H1 (cell line): ENCODE measurements at regions not wholly inside any gene's neighbourhood (a gene's known extent, or its start where the extent isn't known, plus 50 kb on each side); places are given as distances from the start of the nearest gene placed in this dataset.

ENCODE experiments used
- CTCF ChIA-PET: fragments of 300-600 bp; sonication (Branson Sonifier 250); formaldehyde crosslinking; loops from one replicate; lab custom pipeline; 2021; ENCODE audit not compliant: partially characterized antibody; lab: Charles Lee
- POLR2A ChIA-PET: fragments of 300-600 bp; sonication (Branson Sonifier 250); formaldehyde crosslinking; loops from one replicate; lab custom pipeline; 2021; ENCODE audit warnings: inconsistent platforms; ENCODE audit not compliant: partially characterized antibody; lab: Charles Lee
- DNase-seq, 2 experiments: peaks; one replicate each; pipeline versions ENCODE4 v3.0.0 to v3.0.0-alpha.2; 2010 to 2022; ENCODE audit warnings: low spot score in 2 of 2, low read depth in 1 of 2, mixed read lengths in 1 of 2
- FAIRE-seq: peaks from 2 replicates; lab custom pipeline; 2011; peaks lifted over from hg19 to GRCh38; lab: Jason Lieb, UNC
- H2AFZ ChIP-seq: 2 replicates; pipeline ENCODE4 v1.8.1; 2012; ENCODE audit warnings: low read length, inconsistent platforms
- H2AK5ac ChIP-seq: 2 replicates; pipeline ENCODE4 v1.6.1; 2013; ENCODE audit warnings: low read depth, low read length
- H2BK120ac ChIP-seq: replicated peaks from 2 replicates; pipeline ENCODE3; 2013; ENCODE audit warnings: low read depth, low read length, inconsistent platforms
- H2BK12ac ChIP-seq: 2 replicates; pipeline ENCODE4 v1.6.1; 2013; ENCODE audit warnings: low read depth, low read length
- H2BK15ac ChIP-seq: 2 replicates; pipeline ENCODE4 v1.6.1; 2013; ENCODE audit warnings: low read length
- H2BK20ac ChIP-seq: 2 replicates; pipeline ENCODE4 v1.6.1; 2013; ENCODE audit warnings: low read length
- H2BK5ac ChIP-seq: 2 replicates; pipeline ENCODE4 v1.6.1; 2013; ENCODE audit warnings: low read depth, low read length
- H3K14ac ChIP-seq: 2 replicates; pipeline ENCODE4 v1.6.1; 2013; ENCODE audit warnings: inconsistent platforms; ENCODE audit not compliant: insufficient read length
- H3K18ac ChIP-seq: 2 replicates; pipeline ENCODE4 v1.6.1; 2013; ENCODE audit warnings: low read length; ENCODE audit errors: extremely low read depth
- H3K23ac ChIP-seq: 2 replicates; pipeline ENCODE4 v1.6.1; 2013; ENCODE audit warnings: inconsistent platforms; ENCODE audit not compliant: insufficient read length
- H3K23me2 ChIP-seq: 2 replicates; pipeline ENCODE4 v1.6.1; 2013; ENCODE audit warnings: low read depth, low read length
- H3K27ac ChIP-seq: 2 replicates; pipeline ENCODE4 v1.6.1; 2011; ENCODE audit warnings: low read depth, low read length, inconsistent platforms
- H3K27me3 ChIP-seq, 4 experiments: replicated peaks in 1 of 4; 1 replicate in 1 of 4; 2 replicates in 3 of 4; pipeline versions ENCODE4 v1.6.1 to v1.8.1; 2011 to 2013; ENCODE audit warnings: low read length in 3 of 4, mild to moderate bottlenecking in 3 of 4, inconsistent platforms in 2 of 4, mixed read lengths in 2 of 4, moderate library complexity in 1 of 4; ENCODE audit not compliant: control insufficient read depth in 3 of 4, insufficient read depth in 3 of 4; ENCODE audit errors: extremely low read depth in 1 of 4
- H3K36me3 ChIP-seq, 4 experiments: 2 replicates each; pipeline versions ENCODE4 v1.6.1 to v1.8.1; 2011 to 2013; ENCODE audit warnings: mild to moderate bottlenecking in 4 of 4, low read length in 3 of 4, moderate library complexity in 2 of 4, control low read depth in 1 of 4, inconsistent platforms in 1 of 4; ENCODE audit not compliant: insufficient read depth in 4 of 4, control insufficient read depth in 2 of 4
- H3K4ac ChIP-seq: replicated peaks from 2 replicates; pipeline ENCODE3; 2013; ENCODE audit warnings: low read length, low read depth, mixed read lengths, inconsistent platforms; ENCODE audit not compliant: insufficient read length
- H3K4me1 ChIP-seq, 4 experiments: replicated peaks in 1 of 4; 1 replicate in 1 of 4; 2 replicates in 3 of 4; pipeline versions ENCODE4 v1.6.1 to v1.8.1; 2011 to 2013; ENCODE audit warnings: low read length in 3 of 4, inconsistent platforms in 2 of 4, mixed read lengths in 1 of 4; ENCODE audit not compliant: insufficient read depth in 4 of 4, control insufficient read depth in 3 of 4
- H3K4me2 ChIP-seq, 2 experiments: 2 replicates each; pipeline versions ENCODE4 v1.6.1 to v1.8.1; 2011 to 2013; ENCODE audit warnings: low read depth in 2 of 2, low read length in 2 of 2, control low read depth in 1 of 2, inconsistent platforms in 1 of 2, mild to moderate bottlenecking in 1 of 2; ENCODE audit not compliant: insufficient read depth in 1 of 2
- H3K4me3 ChIP-seq, 4 experiments: fragments of 200-600, 300-600 bp in 1 of 4; sonication (generic), shearing (Covaris generic), sonication (Bioruptor Twin) in 1 of 4; 2 replicates each; pipeline versions ENCODE4 v1.5.1 to v1.8.1; 2011 to 2016; ENCODE audit warnings: low read length in 4 of 4, low read depth in 3 of 4, control low read depth in 2 of 4, inconsistent platforms in 2 of 4, mild to moderate bottlenecking in 2 of 4, mixed read lengths in 1 of 4, moderate library complexity in 1 of 4; ENCODE audit not compliant: insufficient read depth in 2 of 4; ENCODE audit errors: extremely low read depth in 1 of 4
- H3K56ac ChIP-seq: replicated peaks from 2 replicates; pipeline ENCODE3; 2013; ENCODE audit warnings: low read depth, mild to moderate bottlenecking, mixed read lengths, low read length, inconsistent platforms; ENCODE audit not compliant: insufficient read length
- H3K79me1 ChIP-seq: 2 replicates; pipeline ENCODE4 v1.6.1; 2013; ENCODE audit warnings: low read depth, low read length, control low read depth
- H3K79me2 ChIP-seq, 2 experiments: 2 replicates each; pipeline versions ENCODE4 v1.6.1 to v1.8.1; 2012 to 2013; ENCODE audit warnings: low read length in 2 of 2, mild to moderate bottlenecking in 2 of 2, inconsistent platforms in 1 of 2; ENCODE audit not compliant: insufficient read depth in 2 of 2, control insufficient read depth in 1 of 2
- H3K9ac ChIP-seq, 4 experiments: replicated peaks in 1 of 4; 1 replicate in 1 of 4; 2 replicates in 3 of 4; pipeline versions ENCODE4 v1.6.1 to v1.8.1; 2011 to 2013; ENCODE audit warnings: low read depth in 3 of 4, low read length in 3 of 4, control low read depth in 2 of 4, mild to moderate bottlenecking in 2 of 4, moderate library complexity in 2 of 4, inconsistent platforms in 1 of 4; ENCODE audit errors: extremely low read depth in 1 of 4
- H3K9me3 ChIP-seq, 2 experiments: 2 replicates each; pipeline versions ENCODE4 v1.6.1 to v1.8.1; 2012 to 2013; ENCODE audit warnings: mild to moderate bottlenecking in 2 of 2, moderate library complexity in 2 of 2, control low read depth in 1 of 2, inconsistent platforms in 1 of 2, low read depth in 1 of 2, low read length in 1 of 2, mixed read lengths in 1 of 2; ENCODE audit not compliant: insufficient read depth in 2 of 2
- H4K20me1 ChIP-seq, 2 experiments: replicated peaks in 1 of 2; 2 replicates each; pipeline versions ENCODE3 to v1.8.1; 2011 to 2013; ENCODE audit warnings: inconsistent platforms in 2 of 2, low read length in 2 of 2, mild to moderate bottlenecking in 1 of 2; ENCODE audit not compliant: insufficient read depth in 2 of 2, control insufficient read depth in 1 of 2
- H4K5ac ChIP-seq: 2 replicates; pipeline ENCODE4 v1.6.1; 2013; ENCODE audit warnings: low read length, low read depth, mixed read lengths, inconsistent platforms; ENCODE audit not compliant: insufficient read length
- H4K8ac ChIP-seq: 2 replicates; pipeline ENCODE4 v1.8.0; 2013; ENCODE audit warnings: mild to moderate bottlenecking, moderate library complexity, low read length, inconsistent platforms; ENCODE audit not compliant: insufficient read depth; ENCODE audit errors: extremely low read depth
- H4K91ac ChIP-seq: replicated peaks from 2 replicates; pipeline ENCODE3; 2013; ENCODE audit warnings: low read length, mixed read lengths, inconsistent platforms; ENCODE audit not compliant: insufficient read length
- FOSL1 ChIP-seq: IDR thresholded peaks from 2 replicates; pipeline ENCODE4 v1.6.1; 2011; ENCODE audit warnings: mild to moderate bottlenecking, low read depth, low read length, moderate library complexity; ENCODE audit not compliant: insufficient read depth
- GABPA ChIP-seq: IDR thresholded peaks from 2 replicates; pipeline ENCODE4 v1.6.1; 2011; ENCODE audit warnings: mild to moderate bottlenecking, low read length, moderate library complexity, borderline replicate concordance; ENCODE audit not compliant: insufficient read depth
- HDAC2 ChIP-seq, 2 experiments: fragments of 300-600 bp in 1 of 2; sonication (generic) in 1 of 2; IDR thresholded peaks; 2 replicates each; pipeline ENCODE4 v1.6.1; 2011 to 2012; ENCODE audit warnings: low read depth in 2 of 2, low read length in 2 of 2, mild to moderate bottlenecking in 2 of 2, moderate library complexity in 2 of 2, borderline replicate concordance in 1 of 2, inconsistent platforms in 1 of 2
- HDAC6 ChIP-seq: IDR thresholded peaks from one replicate; pipeline ENCODE4 v1.7.1; 2012; ENCODE audit warnings: low read depth, mild to moderate bottlenecking, inconsistent platforms, low read length, moderate library complexity
- KDM5A ChIP-seq: fragments of 200-600 bp; IDR thresholded peaks from 2 replicates; pipeline ENCODE4 v1.7.1; 2012; ENCODE audit warnings: mild to moderate bottlenecking, low read length, inconsistent platforms, mixed read lengths
- PHF8 ChIP-seq: fragments of 200-600 bp; sonication (generic); conservative IDR thresholded peaks from 2 replicates; pipeline ENCODE4 v1.7.1; 2012; ENCODE audit warnings: low read depth, mild to moderate bottlenecking, inconsistent platforms, low read length, moderate library complexity
- RAD21 ChIP-seq, 2 experiments: IDR thresholded peaks in 1 of 2; conservative IDR thresholded peaks in 1 of 2; 2 replicates each; pipeline ENCODE4 v1.6.1; 2011; ENCODE audit warnings: low read depth in 2 of 2, low read length in 2 of 2, improper control_type of control experiment in 1 of 2, inconsistent platforms in 1 of 2, mild to moderate bottlenecking in 1 of 2, moderate library complexity in 1 of 2
- RNF2 ChIP-seq: fragments of 200-900, 300-1000 bp; sonication (generic); IDR thresholded peaks from 2 replicates; pipeline ENCODE4 v1.7.1; 2016; ENCODE audit warnings: borderline replicate concordance, low read depth, mild to moderate bottlenecking, antibody characterized with exemption, low read length; ENCODE audit not compliant: poor library complexity, severe bottlenecking; ENCODE audit errors: missing control alignments
- SP1 ChIP-seq: IDR thresholded peaks from 2 replicates; pipeline ENCODE4 v1.6.1; 2011; ENCODE audit warnings: low read depth, low read length
- YY1 ChIP-seq: IDR thresholded peaks from 2 replicates; pipeline ENCODE4 v1.6.1; 2011; ENCODE audit warnings: low read depth, mild to moderate bottlenecking, low read length
- WGBS, 2 experiments: shearing (Covaris generic) in 1 of 2; methylation state at CpG; one replicate each; pipeline versions ENCODE4 v1.1.6 to v1.1.7; 2013 to 2015; ENCODE audit warnings: low lambda C conversion rate in 2 of 2, mixed read lengths in 2 of 2, inconsistent platforms in 1 of 2, low coverage in 1 of 2, missing lambda C conversion rate in 1 of 2; ENCODE audit not compliant: insufficient replicate concordance in 2 of 2, insufficient coverage in 1 of 2, insufficient read length in 1 of 2; ENCODE audit errors: extremely low coverage in 1 of 2, missing lambda C conversion rate in 1 of 2; 5-methylcytosine and 5-hydroxymethylcytosine counted together
- TF ChIP-seq, protein P1 (sequence below), 3 experiments: IDR thresholded peaks; 1 replicate in 2 of 3; 2 replicates in 1 of 3; pipeline versions ENCODE4 v1.5.1 to v1.6.1; 2011; ENCODE audit warnings: low read length in 3 of 3, mild to moderate bottlenecking in 3 of 3, inconsistent platforms in 2 of 3, low read depth in 1 of 3, moderate library complexity in 1 of 3; ENCODE audit not compliant: insufficient read depth in 1 of 3; ENCODE audit errors: control extremely low read depth in 1 of 3

DNA sequence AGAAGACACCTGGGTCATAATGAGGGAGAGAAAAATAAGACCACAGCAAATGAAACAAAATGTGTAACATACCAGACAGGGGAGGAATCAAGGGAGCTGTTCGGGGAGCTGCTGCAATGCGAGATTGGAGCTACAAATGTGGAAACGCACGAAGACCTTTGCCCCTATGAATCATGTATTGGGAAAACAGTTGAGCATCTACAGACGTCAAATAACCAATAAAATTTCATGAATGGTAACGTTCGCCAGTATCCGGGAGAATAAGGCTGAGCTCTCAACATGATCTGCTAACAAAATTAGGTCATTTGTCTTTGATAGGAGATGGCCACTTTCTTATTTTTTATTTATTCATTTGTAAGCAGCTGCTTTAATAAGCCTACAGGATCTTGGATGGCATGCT, 486.2 kb upstream of the RBFOX1 start:
- Histone ChIP-seq H2AFZ (no peak overlapping the region), H2BK15ac (no peak overlapping the region), H3K4me3 (no peak overlapping the region), H3K56ac (no peak overlapping the region), H3K4me1 (no peaks in the 10 kb centered on the region), H3K23me2 (0 out of 2 replicates have a peak, but pooled peaks cover 1% of the 10 kb centered on the region), H3K27ac (no peak overlapping the region), H4K5ac (no peak overlapping the region), H2AK5ac (no peak overlapping the region), H3K4me2 (no peak overlapping the region), H3K4ac (no peak overlapping the region), H4K91ac (no peak overlapping the region), H3K9ac (no peak overlapping the region), H4K20me1 (no peaks in the 10 kb centered on the region), H3K23ac (no peak overlapping the region), H3K79me2 (no peaks in the 10 kb centered on the region), H4K8ac (no peak overlapping the region), H3K79me1 (no peaks in the 10 kb centered on the region), H2BK5ac (no peak overlapping the region), H3K18ac (no peak overlapping the region), H2BK20ac (no peak overlapping the region), H3K14ac (no peak overlapping the region), H3K36me3 (no peaks in the 10 kb centered on the region), H2BK12ac (no peak overlapping the region), H3K27me3 (no peaks in the 10 kb centered on the region), H2BK120ac (no peak overlapping the region), H3K9me3 (no peaks in the 10 kb centered on the region)
- no peak for FAIRE-seq
- ChIA-PET CTCF (no interaction called here), POLR2A (no interaction called here)
- 75% methylated on average over 8 of the region's 8 CpGs; no CpG with 5 or more reads in 1 of the 2 experiments for WGBS, 2 experiments
- no peak for DNase-seq
- TF ChIP-seq RAD21 (IDR thresholded peaks at IDR 0.05 in 1 of 2, conservative IDR thresholded peaks at IDR 0.05 in 1 of 2; ENCODE audit: low read depth in 2 of 2, low read length in 2 of 2) (no peak), HDAC6 (no peak), YY1 (no peak), GABPA (no peak), RNF2 (no peak), KDM5A (no peak), PHF8 (no peak), HDAC2 (IDR thresholded peaks at IDR 0.05; ENCODE audit: borderline replicate concordance in 1 of 2, low read depth in 2 of 2, low read length in 2 of 2) (no peak), FOSL1 (no peak), SP1 (no peak)
- TF ChIP-seq, protein P1, sequence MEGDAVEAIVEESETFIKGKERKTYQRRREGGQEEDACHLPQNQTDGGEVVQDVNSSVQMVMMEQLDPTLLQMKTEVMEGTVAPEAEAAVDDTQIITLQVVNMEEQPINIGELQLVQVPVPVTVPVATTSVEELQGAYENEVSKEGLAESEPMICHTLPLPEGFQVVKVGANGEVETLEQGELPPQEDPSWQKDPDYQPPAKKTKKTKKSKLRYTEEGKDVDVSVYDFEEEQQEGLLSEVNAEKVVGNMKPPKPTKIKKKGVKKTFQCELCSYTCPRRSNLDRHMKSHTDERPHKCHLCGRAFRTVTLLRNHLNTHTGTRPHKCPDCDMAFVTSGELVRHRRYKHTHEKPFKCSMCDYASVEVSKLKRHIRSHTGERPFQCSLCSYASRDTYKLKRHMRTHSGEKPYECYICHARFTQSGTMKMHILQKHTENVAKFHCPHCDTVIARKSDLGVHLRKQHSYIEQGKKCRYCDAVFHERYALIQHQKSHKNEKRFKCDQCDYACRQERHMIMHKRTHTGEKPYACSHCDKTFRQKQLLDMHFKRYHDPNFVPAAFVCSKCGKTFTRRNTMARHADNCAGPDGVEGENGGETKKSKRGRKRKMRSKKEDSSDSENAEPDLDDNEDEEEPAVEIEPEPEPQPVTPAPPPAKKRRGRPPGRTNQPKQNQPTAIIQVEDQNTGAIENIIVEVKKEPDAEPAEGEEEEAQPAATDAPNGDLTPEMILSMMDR (IDR thresholded peaks at IDR 0.05; ENCODE audit: control extremely low read depth in 1 of 3, insufficient read depth in 1 of 3, low read depth in 1 of 3, low read length in 3 of 3): no peak
